T47D (cell line): ENCODE measurements at regions not wholly inside any gene's neighbourhood (a gene's known extent, or its start where the extent isn't known, plus 50 kb on each side); places are given as distances from the start of the nearest gene placed in this dataset.

Experiments
- DNase-seq, 2 experiments: peaks; one replicate each; pipeline versions ENCODE4 v3.0.0 to v3.0.0-alpha.2; 2011 to 2012; ENCODE audit warnings: low read depth in 1 of 2, low spot score in 1 of 2
- JUND ChIP-seq: IDR thresholded peaks from 2 replicates; pipeline ENCODE4 v1.6.1; 2012; ENCODE audit warnings: low read depth
- in situ Hi-C: cut with HindIII; loops from 2 replicates; pipeline ENCODE4 v1.10.0; 2016; ENCODE audit warnings: low sequenced_read_pairs, low pct_unique_long_range_greater_than_20kb

- in situ Hi-C loops, result no loop called here
- no peak for DNase-seq
- no peak for TF ChIP-seq JUND
These were observed 141.8 kb upstream of the ERRFI1 start for GRCh38 chr1:8167936-8168335.

GRCh38 chr1:8166406-8166805 is 140.3 kb upstream of the ERRFI1 start:
- in situ Hi-C loops, result no loop called here
- no peak for TF ChIP-seq JUND
- DNase-seq, result no peak

GRCh38 chr1:8165595-8166360 is 139.7 kb upstream of the ERRFI1 start:
- peak in 1 of 2 experiments; percentile 27 for DNase-seq
- TF ChIP-seq JUND, result no peak
- in situ Hi-C loops, result no loop called here

GRCh38 chr1:8164670-8165069 is 138.6 kb upstream of the ERRFI1 start:
- no peak for TF ChIP-seq JUND
- no peak for DNase-seq
- in situ Hi-C loops, result no loop called here

GRCh38 chr1:8163039-8163438 is 136.9 kb upstream of the ERRFI1 start:
- in situ Hi-C loops, result no loop called here
- DNase-seq, result no peak
- no peak for TF ChIP-seq JUND

- in situ Hi-C loops, result no loop called here
- no peak for DNase-seq
- no peak for TF ChIP-seq JUND
These were observed 136.1 kb upstream of the ERRFI1 start for GRCh38 chr1:8162168-8162567.

- in situ Hi-C loops, result no loop called here
- DNase-seq, result no peak
- no peak for TF ChIP-seq JUND
These were observed 135.5 kb upstream of the ERRFI1 start for GRCh38 chr1:8161546-8162105.

- no peak for DNase-seq
- in situ Hi-C loops, result no loop called here
- TF ChIP-seq JUND, result no peak
These were observed 133.4 kb upstream of the ERRFI1 start for GRCh38 chr1:8159470-8160024.

GRCh38 chr1:8158995-8159394 is 132.9 kb upstream of the ERRFI1 start:
- TF ChIP-seq JUND, result no peak
- in situ Hi-C loops, result no loop called here
- no peak for DNase-seq

- TF ChIP-seq JUND, result no peak
- in situ Hi-C loops, result no loop called here
- no peak for DNase-seq
These were observed 131.7 kb upstream of the ERRFI1 start for GRCh38 chr1:8157765-8158164.

- DNase-seq, result peak in 1 of 2 experiments; percentile 56
These were observed 129.5 kb upstream of the ERRFI1 start for GRCh38 chr1:8155528-8156186.

GRCh38 chr1:8154621-8155052 is 128.5 kb upstream of the ERRFI1 start:
- no peak for TF ChIP-seq JUND
- in situ Hi-C loops, result no loop called here
- peak in 1 of 2 experiments; percentile 31 for DNase-seq

More at GRCh38 chr1:8155528-8156186, 129.5 kb upstream of the ERRFI1 start:
- in situ Hi-C loops, result no loop called here
- no peak for TF ChIP-seq JUND

GRCh38 chr1:8153961-8154360 is 127.9 kb upstream of the ERRFI1 start:
- no peak for DNase-seq
- no peak for TF ChIP-seq JUND
- in situ Hi-C loops, result no loop called here
